Spleen (tissue), 11 donors: ENCODE measurements at regions not wholly inside any gene's neighbourhood (a gene's known extent, or its start where the extent isn't known, plus 50 kb on each side); places are given as distances from the start of the nearest gene placed in this dataset.

Source experiments
- DNase-seq: peaks from one replicate; pipeline ENCODE4 v3.0.0-alpha.2; 2020
- H3K27ac ChIP-seq, 8 donors: fragments of 200-600 bp; sonication (generic) in 7 of 8; 1 replicate in 4 of 8; 2 replicates in 4 of 8; pipeline versions ENCODE4 v1.5.0 to v1.8.0; 2016 to 2021; ENCODE audit warnings: inconsistent platforms in 4 of 8, mild to moderate bottlenecking in 4 of 8, moderate library complexity in 1 of 8
- H3K27me3 ChIP-seq, 7 donors: fragments of 200-600 bp; sonication (generic) in 6 of 7; replicated peaks in 1 of 7; 1 replicate in 4 of 7; 2 replicates in 3 of 7; pipeline versions ENCODE4 v1.5.0 to v1.8.0; 2016 to 2021; ENCODE audit warnings: inconsistent platforms in 3 of 7, mild to moderate bottlenecking in 1 of 7
- H3K36me3 ChIP-seq, 6 donors: fragments of 200-600 bp; sonication (generic) in 5 of 6; 1 replicate in 4 of 6; 2 replicates in 2 of 6; pipeline versions ENCODE4 v1.5.0 to v1.8.0; 2016 to 2021; ENCODE audit warnings: inconsistent platforms in 2 of 6
- H3K4me1 ChIP-seq, 6 donors: fragments of 200-600 bp; sonication (generic) in 5 of 6; 1 replicate in 3 of 6; 2 replicates in 3 of 6; pipeline versions ENCODE4 v1.5.0 to v1.8.0; 2016 to 2021; ENCODE audit warnings: inconsistent platforms in 3 of 6
- H3K4me3 ChIP-seq, 8 donors: fragments of 200-600 bp; sonication (generic) in 7 of 8; 1 replicate in 4 of 8; 2 replicates in 4 of 8; pipeline versions ENCODE4 v1.5.0 to v1.8.0; 2016 to 2021; ENCODE audit warnings: inconsistent platforms in 4 of 8, mild to moderate bottlenecking in 4 of 8, moderate library complexity in 2 of 8
- H3K9me3 ChIP-seq, 8 donors: fragments of 200-600 bp; sonication (generic) in 7 of 8; 1 replicate in 4 of 8; 2 replicates in 4 of 8; pipeline versions ENCODE4 v1.5.0 to v1.8.0; 2016 to 2021; ENCODE audit warnings: inconsistent platforms in 4 of 8
- POLR2A ChIP-seq, 3 donors: fragments of 450-650 bp; IDR thresholded peaks; one replicate each; pipeline ENCODE4 v1.5.1; 2017; ENCODE audit warnings: antibody characterized with exemption in 3 of 3, mild to moderate bottlenecking in 1 of 3
- POLR2AphosphoS5 ChIP-seq, 3 donors: sonication (generic); formaldehyde crosslinking; IDR thresholded peaks; one replicate each; pipeline ENCODE4 v1.5.1; 2017; ENCODE audit warnings: antibody characterized with exemption in 3 of 3
- WGBS, 5 donors: extraction: QIAGEN DNeasy Blood & Tissue Kit in 3 of 5; methylation state at CpG; one replicate each; pipeline versions ENCODE4 v1.1.5 to v1.1.7; 2013 to 2018; 5-methylcytosine and 5-hydroxymethylcytosine counted together
- intact Hi-C: fragments of 100-400 bp; cut with DNase I; formaldehyde crosslinking; loops from one replicate; pipeline ENCODE4 v1.15.0; 2023; ENCODE audit warnings: low total_unique reads
- TF ChIP-seq, protein P1 (sequence below), 11 experiments: fragments of 200-600 bp in 7 of 11; fragments of 450-650 bp in 4 of 11; sonication (generic) in 4 of 11; IDR thresholded peaks in 8 of 11; conservative IDR thresholded peaks in 3 of 11; 1 replicate in 7 of 11; 2 replicates in 4 of 11; pipeline versions ENCODE4 v1.4.0 to v1.8.0; 2016 to 2021; ENCODE audit warnings: antibody characterized with exemption in 11 of 11, inconsistent platforms in 4 of 11, mild to moderate bottlenecking in 1 of 11
- donor health status: healthy with polysubstance abuse.
- donor health status: DM: no; HTN: no; CAD: no; lungs with moderate emphysema.
- donor health status: DM: no; HTN: no; CAD: no.
- donor health status: Bipolar disorder and iron deficiency.
- donor health status: healthy.
- donor health status: DM: no; HTN: no; CAD: no.
- donor health status: DM: yes; HTN: yes; CAD: no.

DNA sequence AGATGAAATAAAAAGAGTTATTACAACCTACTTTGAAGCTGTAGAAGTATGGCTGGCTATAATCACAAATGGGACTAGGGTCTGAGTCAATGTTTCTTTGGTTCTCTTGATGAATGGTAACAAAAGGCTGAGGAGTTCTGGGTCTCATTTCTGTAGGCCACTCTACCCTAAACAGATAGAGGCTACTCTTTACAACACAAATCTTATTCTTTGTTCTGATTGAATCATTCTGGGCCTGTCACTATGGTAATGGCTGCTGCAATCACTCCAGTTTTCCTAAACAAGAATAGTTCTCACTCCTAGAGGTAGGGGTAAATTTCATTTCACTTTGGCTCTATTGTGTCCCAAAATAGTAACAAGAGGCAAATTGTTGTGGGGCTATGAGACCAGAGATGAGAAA is 1714.3 kb upstream of the PCDH20 start:
- Histone ChIP-seq H3K9me3 (no peaks in the 10 kb centered on the region), H3K4me3 (no peak overlapping the region), H3K27me3 (no peaks in the 10 kb centered on the region), H3K4me1 (no peaks in the 10 kb centered on the region), H3K27ac (no peak overlapping the region), H3K36me3 (no peaks in the 10 kb centered on the region)
- DNase-seq = no peak
- TF ChIP-seq POLR2A (IDR thresholded peaks at IDR 0.05) (no peak), POLR2AphosphoS5 (IDR thresholded peaks at IDR 0.05) (no peak)
- TF ChIP-seq, protein P1, sequence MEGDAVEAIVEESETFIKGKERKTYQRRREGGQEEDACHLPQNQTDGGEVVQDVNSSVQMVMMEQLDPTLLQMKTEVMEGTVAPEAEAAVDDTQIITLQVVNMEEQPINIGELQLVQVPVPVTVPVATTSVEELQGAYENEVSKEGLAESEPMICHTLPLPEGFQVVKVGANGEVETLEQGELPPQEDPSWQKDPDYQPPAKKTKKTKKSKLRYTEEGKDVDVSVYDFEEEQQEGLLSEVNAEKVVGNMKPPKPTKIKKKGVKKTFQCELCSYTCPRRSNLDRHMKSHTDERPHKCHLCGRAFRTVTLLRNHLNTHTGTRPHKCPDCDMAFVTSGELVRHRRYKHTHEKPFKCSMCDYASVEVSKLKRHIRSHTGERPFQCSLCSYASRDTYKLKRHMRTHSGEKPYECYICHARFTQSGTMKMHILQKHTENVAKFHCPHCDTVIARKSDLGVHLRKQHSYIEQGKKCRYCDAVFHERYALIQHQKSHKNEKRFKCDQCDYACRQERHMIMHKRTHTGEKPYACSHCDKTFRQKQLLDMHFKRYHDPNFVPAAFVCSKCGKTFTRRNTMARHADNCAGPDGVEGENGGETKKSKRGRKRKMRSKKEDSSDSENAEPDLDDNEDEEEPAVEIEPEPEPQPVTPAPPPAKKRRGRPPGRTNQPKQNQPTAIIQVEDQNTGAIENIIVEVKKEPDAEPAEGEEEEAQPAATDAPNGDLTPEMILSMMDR (IDR thresholded peaks at IDR 0.05 in 8 of 11, conservative IDR thresholded peaks at IDR 0.05 in 3 of 11) = no peak
- intact Hi-C loops = no loop called here

- WGBS, 5 donors = 77 to 87% (median 86%) methylated on average over 2 of the region's 2 CpGs
Measured at GRCh38 chr13:63128716-63129115, 1713.1 kb upstream of the PCDH20 start.

DNA sequence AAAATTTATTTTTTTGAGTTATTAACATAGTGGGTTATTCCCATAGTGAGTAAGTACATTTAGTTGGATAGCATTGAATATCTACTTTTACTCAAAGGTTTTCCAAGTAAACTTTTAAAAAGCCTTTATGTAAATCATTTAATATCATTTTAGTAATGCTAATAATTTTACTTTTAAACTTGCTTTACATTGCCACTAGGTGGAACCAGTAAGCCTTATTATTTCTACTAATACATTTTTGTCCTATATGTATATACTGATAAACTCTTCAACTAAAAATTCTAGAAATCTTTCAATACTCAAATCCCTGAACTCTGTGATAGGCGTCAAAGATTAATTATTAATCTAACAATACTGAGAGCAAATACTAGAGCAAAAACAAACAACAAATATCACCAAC is 1709.2 kb upstream of the PCDH20 start:
- Histone ChIP-seq H3K27ac (no peak overlapping the region), H3K36me3 (no peaks in the 10 kb centered on the region), H3K4me1 (no peaks in the 10 kb centered on the region), H3K27me3 (no peaks in the 10 kb centered on the region), H3K9me3 (no peaks in the 10 kb centered on the region), H3K4me3 (no peak overlapping the region)
- TF ChIP-seq POLR2AphosphoS5 (IDR thresholded peaks at IDR 0.05) (no peak), POLR2A (IDR thresholded peaks at IDR 0.05) (no peak)
- TF ChIP-seq, protein P1 (IDR thresholded peaks at IDR 0.05 in 8 of 11, conservative IDR thresholded peaks at IDR 0.05 in 3 of 11) = no peak
- intact Hi-C loops = no loop called here
- no peak for DNase-seq
- WGBS, 5 donors = 44 to 69% (median 52%) methylated on average over 1 of the region's 1 CpG

More at GRCh38 chr13:63128716-63129115, 1713.1 kb upstream of the PCDH20 start:
- Histone ChIP-seq H3K27me3 (no peaks in the 10 kb centered on the region), H3K4me1 (no peaks in the 10 kb centered on the region), H3K27ac (no peak overlapping the region), H3K4me3 (no peak overlapping the region), H3K36me3 (no peaks in the 10 kb centered on the region), H3K9me3 (no peaks in the 10 kb centered on the region)
- intact Hi-C loops = no loop called here
- no peak for DNase-seq
- TF ChIP-seq, protein P1 (IDR thresholded peaks at IDR 0.05 in 8 of 11, conservative IDR thresholded peaks at IDR 0.05 in 3 of 11) = no peak
- no peak for TF ChIP-seq POLR2AphosphoS5 (IDR thresholded peaks at IDR 0.05)
- TF ChIP-seq POLR2A (IDR thresholded peaks at IDR 0.05) = no peak

GRCh38 chr13:63120883-63121282 is 1705.2 kb upstream of the PCDH20 start:
- no peak for DNase-seq

More at GRCh38 chr13:63120883-63121282, 1705.2 kb upstream of the PCDH20 start:
- Histone ChIP-seq H3K4me3 (no peak overlapping the region), H3K9me3 (no peaks in the 10 kb centered on the region), H3K36me3 (no peaks in the 10 kb centered on the region), H3K27me3 (no peaks in the 10 kb centered on the region), H3K27ac (no peak overlapping the region), H3K4me1 (no peaks in the 10 kb centered on the region)
- no peak for TF ChIP-seq POLR2AphosphoS5 (IDR thresholded peaks at IDR 0.05)
- TF ChIP-seq, protein P1 (IDR thresholded peaks at IDR 0.05 in 8 of 11, conservative IDR thresholded peaks at IDR 0.05 in 3 of 11) = no peak
- TF ChIP-seq POLR2A (IDR thresholded peaks at IDR 0.05) = no peak
- intact Hi-C loops = no loop called here
- 84 to 95% (median 91%) methylated on average over 2 of the region's 2 CpGs for WGBS, 5 donors
